ENCODE measurements at regions not wholly inside any gene's neighbourhood (a gene's known extent, or its start where the extent isn't known, plus 50 kb on each side); places are given as distances from the start of the nearest gene placed in this dataset.

DNA sequence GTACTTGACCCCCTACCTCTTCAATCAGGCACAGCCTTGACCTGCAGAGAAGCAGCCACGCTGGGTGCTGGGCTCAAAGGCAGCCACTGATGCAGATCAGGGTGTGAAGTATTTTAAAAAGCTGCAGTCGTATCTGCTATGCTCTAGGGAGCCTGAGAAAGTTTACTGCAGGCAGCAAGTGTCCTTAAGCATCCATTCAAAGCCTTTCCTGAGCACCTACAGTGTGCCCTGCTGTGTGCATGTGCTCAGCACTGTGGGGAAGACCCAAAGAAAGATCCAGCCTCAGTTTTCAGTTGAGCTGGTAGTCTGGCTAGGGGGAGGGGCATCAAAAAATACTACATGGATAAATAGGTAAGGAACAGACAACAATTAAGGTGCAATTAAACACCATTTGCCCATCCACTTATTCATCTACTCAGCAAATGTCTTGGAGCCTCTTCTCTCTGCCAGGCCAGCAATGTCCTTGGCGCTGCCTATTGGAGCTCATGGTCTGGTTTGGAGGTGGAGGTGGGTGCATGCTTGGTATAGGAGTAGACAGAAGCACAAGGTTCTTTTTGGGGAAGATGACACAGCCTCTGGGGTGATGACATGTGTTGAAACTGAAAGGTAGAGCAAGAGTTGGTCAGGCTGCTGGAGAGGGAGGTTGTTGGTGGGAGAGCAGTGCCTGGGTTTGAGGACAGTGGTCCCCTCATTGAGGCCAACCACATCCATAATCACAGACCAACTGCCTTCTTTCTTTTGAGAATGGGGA lies 85.9 kb upstream of the PRR23C start:
- TF ChIP-seq, protein P1, sequence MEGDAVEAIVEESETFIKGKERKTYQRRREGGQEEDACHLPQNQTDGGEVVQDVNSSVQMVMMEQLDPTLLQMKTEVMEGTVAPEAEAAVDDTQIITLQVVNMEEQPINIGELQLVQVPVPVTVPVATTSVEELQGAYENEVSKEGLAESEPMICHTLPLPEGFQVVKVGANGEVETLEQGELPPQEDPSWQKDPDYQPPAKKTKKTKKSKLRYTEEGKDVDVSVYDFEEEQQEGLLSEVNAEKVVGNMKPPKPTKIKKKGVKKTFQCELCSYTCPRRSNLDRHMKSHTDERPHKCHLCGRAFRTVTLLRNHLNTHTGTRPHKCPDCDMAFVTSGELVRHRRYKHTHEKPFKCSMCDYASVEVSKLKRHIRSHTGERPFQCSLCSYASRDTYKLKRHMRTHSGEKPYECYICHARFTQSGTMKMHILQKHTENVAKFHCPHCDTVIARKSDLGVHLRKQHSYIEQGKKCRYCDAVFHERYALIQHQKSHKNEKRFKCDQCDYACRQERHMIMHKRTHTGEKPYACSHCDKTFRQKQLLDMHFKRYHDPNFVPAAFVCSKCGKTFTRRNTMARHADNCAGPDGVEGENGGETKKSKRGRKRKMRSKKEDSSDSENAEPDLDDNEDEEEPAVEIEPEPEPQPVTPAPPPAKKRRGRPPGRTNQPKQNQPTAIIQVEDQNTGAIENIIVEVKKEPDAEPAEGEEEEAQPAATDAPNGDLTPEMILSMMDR (conservative IDR thresholded peaks at IDR 0.05; ENCODE audit: low read depth, low read length): no peak
- TF ChIP-seq POLR2A (IDR thresholded peaks at IDR 0.05; ENCODE audit: low read depth, low read length) (no peak), CEBPB (IDR thresholded peaks at IDR 0.05; ENCODE audit: low read depth, low read length) (no peak), SMC3 (IDR thresholded peaks at IDR 0.05; ENCODE audit: low read depth, low read length) (no peak), BHLHE40 (IDR thresholded peaks at IDR 0.05; ENCODE audit: low read depth, low read length) (no peak), MXI1 (IDR thresholded peaks at IDR 0.05; ENCODE audit: borderline replicate concordance, low read depth, low read length) (no peak), MAFK (IDR thresholded peaks at IDR 0.05; ENCODE audit: low read depth, low read length) (no peak), CHD1 (IDR thresholded peaks at IDR 0.05; ENCODE audit: low read depth, low read length) (no peak), RFX5 (IDR thresholded peaks at IDR 0.05; ENCODE audit: low read depth, low read length) (no peak), NFE2L2 (IDR thresholded peaks at IDR 0.05; ENCODE audit: low read depth, low read length) (no peak), RAD21 (IDR thresholded peaks at IDR 0.05; ENCODE audit: low read length) (no peak)
- TF ChIP-seq, protein P2, sequence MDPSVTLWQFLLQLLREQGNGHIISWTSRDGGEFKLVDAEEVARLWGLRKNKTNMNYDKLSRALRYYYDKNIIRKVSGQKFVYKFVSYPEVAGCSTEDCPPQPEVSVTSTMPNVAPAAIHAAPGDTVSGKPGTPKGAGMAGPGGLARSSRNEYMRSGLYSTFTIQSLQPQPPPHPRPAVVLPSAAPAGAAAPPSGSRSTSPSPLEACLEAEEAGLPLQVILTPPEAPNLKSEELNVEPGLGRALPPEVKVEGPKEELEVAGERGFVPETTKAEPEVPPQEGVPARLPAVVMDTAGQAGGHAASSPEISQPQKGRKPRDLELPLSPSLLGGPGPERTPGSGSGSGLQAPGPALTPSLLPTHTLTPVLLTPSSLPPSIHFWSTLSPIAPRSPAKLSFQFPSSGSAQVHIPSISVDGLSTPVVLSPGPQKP (IDR thresholded peaks at IDR 0.05; ENCODE audit: borderline replicate concordance, low read depth, low read length): no peak

Data from IMR-90 (cell line).